ENCODE measurements at regions not wholly inside any gene's neighbourhood (a gene's known extent, or its start where the extent isn't known, plus 50 kb on each side); places are given as distances from the start of the nearest gene placed in this dataset.

DNA sequence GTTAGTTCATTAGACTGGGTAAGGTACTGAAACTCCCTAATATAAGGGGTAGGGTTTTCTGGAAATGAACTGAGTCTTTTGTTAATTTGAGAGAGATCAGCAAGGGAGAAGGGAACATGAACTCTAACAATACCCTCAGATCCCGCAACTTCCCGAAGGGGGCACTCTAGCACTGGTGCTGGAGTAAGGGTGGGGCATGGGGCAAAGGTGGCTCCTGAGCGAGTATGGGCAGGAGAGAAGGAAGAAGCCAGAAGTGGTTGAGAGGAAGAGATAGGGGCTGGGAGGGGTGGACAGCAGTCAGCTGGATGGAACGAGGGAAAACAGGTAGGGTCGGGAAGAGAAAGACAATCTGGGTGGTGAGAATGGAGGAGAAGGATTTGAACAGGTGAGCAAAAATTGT, 183.2 kb upstream of the MAGEE2 start:
- TF ChIP-seq, protein P1, sequence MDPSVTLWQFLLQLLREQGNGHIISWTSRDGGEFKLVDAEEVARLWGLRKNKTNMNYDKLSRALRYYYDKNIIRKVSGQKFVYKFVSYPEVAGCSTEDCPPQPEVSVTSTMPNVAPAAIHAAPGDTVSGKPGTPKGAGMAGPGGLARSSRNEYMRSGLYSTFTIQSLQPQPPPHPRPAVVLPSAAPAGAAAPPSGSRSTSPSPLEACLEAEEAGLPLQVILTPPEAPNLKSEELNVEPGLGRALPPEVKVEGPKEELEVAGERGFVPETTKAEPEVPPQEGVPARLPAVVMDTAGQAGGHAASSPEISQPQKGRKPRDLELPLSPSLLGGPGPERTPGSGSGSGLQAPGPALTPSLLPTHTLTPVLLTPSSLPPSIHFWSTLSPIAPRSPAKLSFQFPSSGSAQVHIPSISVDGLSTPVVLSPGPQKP (IDR thresholded peaks at IDR 0.05; ENCODE audit: borderline replicate concordance, low read depth, low read length) = no peak
- TF ChIP-seq, protein P2, sequence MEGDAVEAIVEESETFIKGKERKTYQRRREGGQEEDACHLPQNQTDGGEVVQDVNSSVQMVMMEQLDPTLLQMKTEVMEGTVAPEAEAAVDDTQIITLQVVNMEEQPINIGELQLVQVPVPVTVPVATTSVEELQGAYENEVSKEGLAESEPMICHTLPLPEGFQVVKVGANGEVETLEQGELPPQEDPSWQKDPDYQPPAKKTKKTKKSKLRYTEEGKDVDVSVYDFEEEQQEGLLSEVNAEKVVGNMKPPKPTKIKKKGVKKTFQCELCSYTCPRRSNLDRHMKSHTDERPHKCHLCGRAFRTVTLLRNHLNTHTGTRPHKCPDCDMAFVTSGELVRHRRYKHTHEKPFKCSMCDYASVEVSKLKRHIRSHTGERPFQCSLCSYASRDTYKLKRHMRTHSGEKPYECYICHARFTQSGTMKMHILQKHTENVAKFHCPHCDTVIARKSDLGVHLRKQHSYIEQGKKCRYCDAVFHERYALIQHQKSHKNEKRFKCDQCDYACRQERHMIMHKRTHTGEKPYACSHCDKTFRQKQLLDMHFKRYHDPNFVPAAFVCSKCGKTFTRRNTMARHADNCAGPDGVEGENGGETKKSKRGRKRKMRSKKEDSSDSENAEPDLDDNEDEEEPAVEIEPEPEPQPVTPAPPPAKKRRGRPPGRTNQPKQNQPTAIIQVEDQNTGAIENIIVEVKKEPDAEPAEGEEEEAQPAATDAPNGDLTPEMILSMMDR (conservative IDR thresholded peaks at IDR 0.05; ENCODE audit: low read depth, low read length) = no peak

Data from IMR-90 (cell line).